ENCODE measurements at regions not wholly inside any gene's neighbourhood (a gene's known extent, or its start where the extent isn't known, plus 50 kb on each side); places are given as distances from the start of the nearest gene placed in this dataset.

GRCh38 chr5:152171888-152172287, 233.2 kb downstream of the NMUR2 start:
- TF ChIP-seq CTCF (IDR thresholded peaks at IDR 0.05) (no peak), POLR2AphosphoS5 (IDR thresholded peaks at IDR 0.05) (no peak), EP300 (IDR thresholded peaks at IDR 0.05; ENCODE audit: low read depth) (no peak), POLR2A (IDR thresholded peaks at IDR 0.05) (no peak)
